ENCODE measurements at regions not wholly inside any gene's neighbourhood (a gene's known extent, or its start where the extent isn't known, plus 50 kb on each side); places are given as distances from the start of the nearest gene placed in this dataset.

DNA sequence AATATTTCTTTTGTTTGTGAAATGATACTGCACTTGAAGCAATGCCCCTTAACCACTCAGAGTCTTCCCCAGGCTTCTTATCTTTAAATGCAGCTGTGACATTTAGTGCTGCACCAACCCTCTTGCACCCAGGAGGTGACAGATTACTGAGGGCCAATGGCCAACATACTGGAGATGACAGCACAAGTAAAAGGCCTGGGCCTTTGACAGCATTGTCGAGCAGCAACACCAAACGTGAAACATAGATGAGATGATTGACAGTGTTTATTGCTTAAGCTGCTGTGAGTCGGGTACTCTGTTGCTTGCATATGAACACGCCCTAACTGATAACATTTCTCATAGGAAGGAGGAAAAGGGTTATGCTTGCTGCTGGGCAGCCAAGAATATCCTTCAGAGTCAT lies 80.3 kb downstream of the THNSL2 start:
- Histone ChIP-seq H3K27me3 (replicated peaks in 1 of 4; ENCODE audit: control insufficient read depth in 3 of 4, extremely low read depth in 1 of 4, insufficient read depth in 3 of 4, low read length in 3 of 4) (no peaks in the 10 kb centered on the region), H4K91ac (replicated peaks; ENCODE audit: insufficient read length, low read length) (no peak overlapping the region), H4K8ac (ENCODE audit: extremely low read depth, insufficient read depth, low read length) (no peak overlapping the region), H3K14ac (ENCODE audit: insufficient read length) (no peak overlapping the region), H2BK20ac (ENCODE audit: low read length) (no peak overlapping the region), H2BK120ac (replicated peaks; ENCODE audit: low read depth, low read length) (no peak overlapping the region), H3K56ac (replicated peaks; ENCODE audit: insufficient read length, low read depth, low read length) (no peak overlapping the region), H3K79me1 (ENCODE audit: low read depth, low read length) (no peaks in the 10 kb centered on the region), H3K4ac (replicated peaks; ENCODE audit: insufficient read length, low read depth, low read length) (no peak overlapping the region), H3K27ac (ENCODE audit: low read depth, low read length) (no peak overlapping the region), H3K18ac (ENCODE audit: extremely low read depth, low read length) (no peak overlapping the region), H3K9me3 (ENCODE audit: insufficient read depth in 2 of 2, low read depth in 1 of 2, low read length in 1 of 2) (no peaks in the 10 kb centered on the region), H3K4me3 (ENCODE audit: extremely low read depth in 1 of 4, insufficient read depth in 2 of 4, low read depth in 3 of 4, low read length in 4 of 4) (no peak overlapping the region), H2BK5ac (ENCODE audit: low read depth, low read length) (no peak overlapping the region), H3K9ac (replicated peaks in 1 of 4; ENCODE audit: extremely low read depth in 1 of 4, low read depth in 3 of 4, low read length in 3 of 4) (no peak overlapping the region), H3K23me2 (ENCODE audit: low read depth, low read length) (no peaks in the 10 kb centered on the region), H3K23ac (ENCODE audit: insufficient read length) (no peak overlapping the region), H3K4me1 (replicated peaks in 1 of 4; ENCODE audit: control insufficient read depth in 3 of 4, insufficient read depth in 4 of 4, low read length in 3 of 4) (no peaks in the 10 kb centered on the region), H2AK5ac (ENCODE audit: low read depth, low read length) (no peak overlapping the region), H4K5ac (ENCODE audit: insufficient read length, low read depth, low read length) (no peak overlapping the region), H2AFZ (ENCODE audit: low read length) (no peak overlapping the region), H2BK15ac (ENCODE audit: low read length) (no peak overlapping the region), H4K20me1 (replicated peaks in 1 of 2; ENCODE audit: control insufficient read depth in 1 of 2, insufficient read depth in 2 of 2, low read length in 2 of 2) (no peaks in the 10 kb centered on the region), H3K36me3 (ENCODE audit: control insufficient read depth in 2 of 4, insufficient read depth in 4 of 4, low read length in 3 of 4) (no peaks in the 10 kb centered on the region), H2BK12ac (ENCODE audit: low read depth, low read length) (no peak overlapping the region), H3K79me2 (ENCODE audit: control insufficient read depth in 1 of 2, insufficient read depth in 2 of 2, low read length in 2 of 2) (no peaks in the 10 kb centered on the region), H3K4me2 (ENCODE audit: insufficient read depth in 1 of 2, low read depth in 2 of 2, low read length in 2 of 2) (no peak overlapping the region)
- FAIRE-seq: no peak
- no peak for TF ChIP-seq RBBP5 (IDR thresholded peaks at IDR 0.05; ENCODE audit: borderline replicate concordance, low read depth, low read length)
- no peak for TF ChIP-seq SP1 (IDR thresholded peaks at IDR 0.05; ENCODE audit: low read depth, low read length)
- no peak for TF ChIP-seq SIX5 (IDR thresholded peaks at IDR 0.05; ENCODE audit: low read depth, low read length)
- no peak for TF ChIP-seq TAF7 (optimal IDR thresholded peaks at IDR 0.05; ENCODE audit: borderline replicate concordance, low read depth, low read length)
- no peak for TF ChIP-seq RAD21 (IDR thresholded peaks at IDR 0.05 in 1 of 2, conservative IDR thresholded peaks at IDR 0.05 in 1 of 2; ENCODE audit: low read depth in 2 of 2, low read length in 2 of 2)
- POLR2A ChIA-PET (ENCODE audit: partially characterized antibody): no interaction called here
- WGBS, 2 experiments (ENCODE audit: extremely low coverage in 1 of 2, insufficient coverage in 1 of 2, insufficient read length in 1 of 2, insufficient replicate concordance in 2 of 2, low coverage in 1 of 2, low lambda C conversion rate in 2 of 2, missing lambda C conversion rate in 1 of 2): 91% methylated on average over 4 of the region's 4 CpGs; no CpG with 5 or more reads in 1 of the 2 experiments
- DNase-seq (ENCODE audit: low read depth in 1 of 2, low spot score in 2 of 2): no peak
- CTCF ChIA-PET (ENCODE audit: partially characterized antibody): interaction anchor here (0.7 to 1.0 kb wide), 2 partner anchors 16 to 36 kb away, joined by 3 to 4 read pairs; no protein-coding TSS in a partner anchor

Measured in H1 (cell line).